K562 (cell line): ENCODE measurements at regions not wholly inside any gene's neighbourhood (a gene's known extent, or its start where the extent isn't known, plus 50 kb on each side); places are given as distances from the start of the nearest gene placed in this dataset.

Experiments
- ATAC-seq: fragments of 200-7000 bp; cut with Tn5 transposase; 3 replicates; pipeline ENCODE4 v1.9.1; 2020; ENCODE audit warnings: moderate library complexity
- BruUV-seq: library from RNA; stranded (reverse); fragments of 400-500 nt; replicated peaks from 2 replicates; lab custom pipeline; 2021; lab: Mats Ljungman, UMichigan
- CTCF ChIA-PET: fragments of 300-600 bp; formaldehyde crosslinking; extraction: SDS; loops from one replicate; lab custom pipeline; 2021; ENCODE audit warnings: low intra/inter-chr PET ratio; lab: Yijun Ruan, JAX
- POLR2A ChIA-PET: fragments of 300-600, 350-650 bp; sonication (Branson Sonifier 250); formaldehyde crosslinking; extraction: SDS; loops from one replicate; lab custom pipeline; 2021; ENCODE audit warnings: antibody characterized with exemption, inconsistent platforms; lab: Yijun Ruan, JAX
- DNase-seq, 4 experiments: peaks; one replicate each; pipeline versions ENCODE4 v3.0.0 to v3.0.0-alpha.2; 2011 to 2018; ENCODE audit warnings: low spot score in 3 of 4, mixed read lengths in 3 of 4; ENCODE audit errors: extremely low read depth in 1 of 4
- FAIRE-seq: peaks from 2 replicates; lab custom pipeline; 2011; peaks lifted over from hg19 to GRCh38; lab: Jason Lieb, UNC
- H2AFZ ChIP-seq: 2 replicates; pipeline ENCODE4 v1.6.0; 2011; ENCODE audit warnings: low read depth, low read length, control low read depth, inconsistent platforms
- H3K27ac ChIP-seq: fragments of 200-600 bp; 3 replicates; pipeline ENCODE4 v1.8.0; 2011; ENCODE audit warnings: low read depth, mild to moderate bottlenecking, control low read depth, inconsistent platforms, low read length, moderate library complexity, mixed read lengths; ENCODE audit errors: extremely low read depth
- H3K27me3 ChIP-seq, 2 experiments: fragments of 300-600 bp in 1 of 2; 2 replicates in 1 of 2; 3 replicates in 1 of 2; pipeline versions ENCODE4 v1.6.0 to v1.8.0; 2011; ENCODE audit warnings: inconsistent platforms in 2 of 2, low read length in 2 of 2, mild to moderate bottlenecking in 1 of 2, mixed read lengths in 1 of 2, moderate library complexity in 1 of 2; ENCODE audit not compliant: control insufficient read depth in 2 of 2, insufficient read depth in 2 of 2
- H3K36me3 ChIP-seq: fragments of 300-600 bp; 3 replicates; pipeline ENCODE4 v1.8.0; 2011; ENCODE audit warnings: mild to moderate bottlenecking, low read length, inconsistent platforms; ENCODE audit not compliant: control insufficient read depth, insufficient read depth
- H3K4me1 ChIP-seq, 2 experiments: fragments of 200-600 bp in 1 of 2; replicated peaks in 1 of 2; 2 replicates in 1 of 2; 3 replicates in 1 of 2; pipeline versions ENCODE4 v1.5.1 to v1.8.0; 2011; ENCODE audit warnings: inconsistent platforms in 2 of 2, low read length in 2 of 2, mild to moderate bottlenecking in 1 of 2, mixed read lengths in 1 of 2, moderate library complexity in 1 of 2; ENCODE audit not compliant: control insufficient read depth in 2 of 2, insufficient read depth in 2 of 2
- H3K4me2 ChIP-seq: 2 replicates; pipeline ENCODE4 v1.6.1; 2011; ENCODE audit warnings: low read length, control low read depth, inconsistent platforms, mixed read lengths; ENCODE audit not compliant: insufficient read depth
- H3K4me3 ChIP-seq: fragments of 200-600 bp; sonication (generic), shearing (Covaris generic); 2 replicates; pipeline ENCODE4 v1.5.1; 2016; ENCODE audit warnings: control low read depth, inconsistent platforms
- H3K79me2 ChIP-seq: fragments of 200-600 bp; 3 replicates; pipeline ENCODE4 v1.8.0; 2011; ENCODE audit warnings: low read length, inconsistent platforms; ENCODE audit not compliant: control insufficient read depth, insufficient read depth
- H3K9ac ChIP-seq, 2 experiments: 2 replicates each; pipeline versions ENCODE4 v1.6.0 to v1.6.1; 2011; ENCODE audit warnings: low read depth in 2 of 2, low read length in 2 of 2, control low read depth in 1 of 2, inconsistent platforms in 1 of 2, mild to moderate bottlenecking in 1 of 2, mixed read lengths in 1 of 2; ENCODE audit not compliant: insufficient read depth in 1 of 2
- H3K9me1 ChIP-seq: one replicate; pipeline ENCODE4 v1.6.0; 2011; ENCODE audit warnings: inconsistent platforms, mild to moderate bottlenecking, low read length, moderate library complexity; ENCODE audit not compliant: control insufficient read depth, insufficient read depth
- H3K9me3 ChIP-seq: replicated peaks from 2 replicates; pipeline ENCODE4 v1.5.1; 2011; ENCODE audit warnings: low read depth, low read length, inconsistent platforms; ENCODE audit not compliant: control insufficient read depth, insufficient read depth
- H4K20me1 ChIP-seq: replicated peaks from 2 replicates; pipeline ENCODE4 v1.6.1; 2011; ENCODE audit warnings: low read length, inconsistent platforms, mixed read lengths; ENCODE audit not compliant: control insufficient read depth, insufficient read depth
- MCM2 ChIP-seq: fragments of 450-650 bp; IDR thresholded peaks from 2 replicates; pipeline ENCODE4 v1.6.1; 2017; ENCODE audit warnings: low read depth, mild to moderate bottlenecking
- NFYB ChIP-seq: IDR thresholded peaks from 2 replicates; pipeline ENCODE4 v1.6.1; 2011; ENCODE audit warnings: mild to moderate bottlenecking, moderate library complexity; ENCODE audit not compliant: insufficient read length; ENCODE audit errors: extremely low read depth
- RAD51 ChIP-seq: fragments of 450-650 bp; IDR thresholded peaks from 2 replicates; pipeline ENCODE4 v1.7.1; 2016; ENCODE audit warnings: low read depth, mild to moderate bottlenecking, borderline replicate concordance
- RB1 ChIP-seq: fragments of 450-650 bp; IDR thresholded peaks from 2 replicates; pipeline ENCODE4 v1.6.1; 2017; ENCODE audit warnings: low read depth, mild to moderate bottlenecking
- RBFOX2 ChIP-seq: fragments of 200-400 bp; formaldehyde crosslinking; IDR thresholded peaks from 2 replicates; pipeline ENCODE4 v1.6.1; 2017; ENCODE audit warnings: low read depth, mild to moderate bottlenecking, low read length, moderate library complexity
- RBM25 ChIP-seq: fragments of 200-400 bp; formaldehyde crosslinking; IDR thresholded peaks from 2 replicates; pipeline ENCODE4 v1.6.1; 2018; ENCODE audit warnings: low read length, low read depth, moderate library complexity; ENCODE audit not compliant: severe bottlenecking
- STAT5B ChIP-seq: fragments of 250-450 bp; sonication (Bioruptor Pico); IDR thresholded peaks from 2 replicates; pipeline ENCODE4 v1.8.0; 2021; ENCODE audit warnings: mild to moderate bottlenecking, inconsistent platforms
- TFE3 ChIP-seq: fragments of 450-650 bp; formaldehyde crosslinking; IDR thresholded peaks from 2 replicates; pipeline ENCODE4 v1.4.0; 2020; ENCODE audit warnings: mild to moderate bottlenecking, mixed read lengths
- TOE1 ChIP-seq, 2 experiments: fragments of 450-650 bp in 1 of 2; sonication (generic) in 1 of 2; formaldehyde crosslinking in 1 of 2; IDR thresholded peaks; 2 replicates each; pipeline versions ENCODE4 v1.7.1 to v1.8.0; 2016 to 2022; ENCODE audit warnings: borderline replicate concordance in 2 of 2, mild to moderate bottlenecking in 2 of 2, antibody characterized with exemption in 1 of 2, inconsistent platforms in 1 of 2, low read depth in 1 of 2, missing genetic modification reagents in 1 of 2, moderate library complexity in 1 of 2
- USF1 ChIP-seq: sonication (generic); formaldehyde crosslinking; IDR thresholded peaks from 2 replicates; pipeline ENCODE4 v1.9.0; 2022; ENCODE audit warnings: mild to moderate bottlenecking, missing genetic modification reagents
- USF2 ChIP-seq: sonication (generic); formaldehyde crosslinking; IDR thresholded peaks from 2 replicates; pipeline ENCODE4 v1.5.0; 2020; ENCODE audit warnings: missing genetic modification reagents
- WGBS: fragments of 100-300 bp; shearing (Covaris generic); methylation state at CpG from one replicate; pipeline ENCODE4 v1.1.6; 2016; ENCODE audit warnings: low coverage, mixed read lengths; ENCODE audit not compliant: insufficient coverage; ENCODE audit errors: missing lambda C conversion rate; 5-methylcytosine and 5-hydroxymethylcytosine counted together
- in situ Hi-C: fragments of 300-500 bp; cut with MboI; formaldehyde crosslinking; loops from 4 replicates; pipeline ENCODE4 v1.15.0; 2018; ENCODE audit warnings: inconsistent platforms, mixed read lengths
- intact Hi-C: fragments of 100-400 bp; cut with micrococcal nuclease; formaldehyde crosslinking; loops from 2 replicates; pipeline ENCODE4 v1.14.2; 2022

- ChIA-PET POLR2A (interaction anchor here (0.9 kb wide), 1 partner anchor 12 kb away, joined by 4 read pairs; no protein-coding TSS in a partner anchor), CTCF (no interaction called here)
- in situ Hi-C loops = no loop called here
- DNase-seq (peak in 3 of 4 experiments; percentile 14 to 29 (median 28)), FAIRE-seq (peak; percentile 26), ATAC-seq (no peak)
- H3K4me2 ChIP-seq = no peak overlapping the region
- H3K79me2 ChIP-seq = no peaks in the 10 kb centered on the region
- no peaks in the 10 kb centered on the region for H3K4me1 ChIP-seq
- no TSS peak for BruUV-seq
- H3K9me3 ChIP-seq = no peaks in the 10 kb centered on the region
- H3K36me3 ChIP-seq = no peaks in the 10 kb centered on the region
- H3K9me1 ChIP-seq = no peaks in the 10 kb centered on the region
- H3K27ac ChIP-seq = no peak overlapping the region
- H4K20me1 ChIP-seq = no peaks in the 10 kb centered on the region
- H3K4me3 ChIP-seq = no peak overlapping the region
- no peaks in the 10 kb centered on the region for H3K27me3 ChIP-seq
- 24% methylated on average over 2 of the region's 2 CpGs for WGBS
- H3K9ac ChIP-seq = no peak overlapping the region
- intact Hi-C loops = no loop called here
- no peak for TF ChIP-seq STAT5B (CRISPR knock-in tag)
- peak; percentile 83 for TF ChIP-seq TFE3 (CRISPR knock-in tag)
- TF ChIP-seq NFYB = peak; percentile 24
- peak; percentile 31 for TF ChIP-seq RBM25
- peak; percentile 74; the same call in 1 of the 2 replicates for TF ChIP-seq TOE1 (IDR thresholded peaks at IDR 0.05; ENCODE audit: borderline replicate concordance)
- no peak for TF ChIP-seq TOE1 (CRISPR knock-in tag; IDR thresholded peaks at IDR 0.05; ENCODE audit: borderline replicate concordance, low read depth)
- peak; percentile 69; the same call in 1 of the 2 replicates for TF ChIP-seq RAD51
- no peak for TF ChIP-seq MCM2
- no peak for TF ChIP-seq RBFOX2
- 0 out of 2 replicates have a peak, but pooled peaks have one; percentile 62 for TF ChIP-seq USF1 (CRISPR knock-in tag)
- peak; percentile 50 for TF ChIP-seq USF2 (CRISPR knock-in tag)
- no peak for TF ChIP-seq RB1
- TF ChIP-seq, all 486 proteins: peak for 7
- H2AFZ ChIP-seq = no peak overlapping the region
Observed at GRCh38 chr12:92509156-92509738, 193.5 kb upstream of the PLEKHG7 start.
